Keratinocyte (primary cell): ENCODE measurements at regions not wholly inside any gene's neighbourhood (a gene's known extent, or its start where the extent isn't known, plus 50 kb on each side); places are given as distances from the start of the nearest gene placed in this dataset.

Source experiments
- EZH2 ChIP-seq: IDR thresholded peaks from one replicate; pipeline ENCODE4 v1.6.1; 2012; ENCODE audit warnings: inconsistent platforms, mild to moderate bottlenecking, low read length, moderate library complexity
- TF ChIP-seq, protein P1 (sequence below), 3 experiments: IDR thresholded peaks in 1 of 3; conservative IDR thresholded peaks in 1 of 3; optimal IDR thresholded peaks in 1 of 3; 2 replicates in 2 of 3; 3 replicates in 1 of 3; pipeline versions ENCODE3 to v1.5.1; 2011; ENCODE audit warnings: low read length in 3 of 3, mild to moderate bottlenecking in 3 of 3, moderate library complexity in 2 of 3, control low read depth in 1 of 3, inconsistent platforms in 1 of 3; ENCODE audit not compliant: insufficient read depth in 2 of 3; ENCODE audit errors: extremely low read depth in 1 of 3

DNA sequence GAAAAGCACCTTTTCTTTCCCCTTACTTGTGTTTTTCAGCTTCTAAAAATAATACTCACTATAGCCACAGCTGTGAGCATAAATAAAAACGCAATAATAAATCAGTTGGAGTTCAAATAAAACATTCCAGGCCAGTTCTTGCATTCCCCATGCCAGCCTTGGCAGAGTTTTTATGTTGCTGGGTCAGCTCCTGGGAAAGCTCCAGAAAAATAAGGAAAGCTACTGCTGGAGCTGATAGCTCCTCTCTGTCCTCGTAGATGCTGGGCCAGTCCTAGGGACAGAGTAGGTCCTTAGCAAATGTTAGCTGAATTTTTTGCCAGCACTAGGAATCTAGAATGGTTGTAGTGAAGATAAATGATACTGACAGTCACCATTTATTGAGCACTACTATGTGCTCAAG, 389.0 kb upstream of the SYNCRIP start:
- TF ChIP-seq, protein P1, sequence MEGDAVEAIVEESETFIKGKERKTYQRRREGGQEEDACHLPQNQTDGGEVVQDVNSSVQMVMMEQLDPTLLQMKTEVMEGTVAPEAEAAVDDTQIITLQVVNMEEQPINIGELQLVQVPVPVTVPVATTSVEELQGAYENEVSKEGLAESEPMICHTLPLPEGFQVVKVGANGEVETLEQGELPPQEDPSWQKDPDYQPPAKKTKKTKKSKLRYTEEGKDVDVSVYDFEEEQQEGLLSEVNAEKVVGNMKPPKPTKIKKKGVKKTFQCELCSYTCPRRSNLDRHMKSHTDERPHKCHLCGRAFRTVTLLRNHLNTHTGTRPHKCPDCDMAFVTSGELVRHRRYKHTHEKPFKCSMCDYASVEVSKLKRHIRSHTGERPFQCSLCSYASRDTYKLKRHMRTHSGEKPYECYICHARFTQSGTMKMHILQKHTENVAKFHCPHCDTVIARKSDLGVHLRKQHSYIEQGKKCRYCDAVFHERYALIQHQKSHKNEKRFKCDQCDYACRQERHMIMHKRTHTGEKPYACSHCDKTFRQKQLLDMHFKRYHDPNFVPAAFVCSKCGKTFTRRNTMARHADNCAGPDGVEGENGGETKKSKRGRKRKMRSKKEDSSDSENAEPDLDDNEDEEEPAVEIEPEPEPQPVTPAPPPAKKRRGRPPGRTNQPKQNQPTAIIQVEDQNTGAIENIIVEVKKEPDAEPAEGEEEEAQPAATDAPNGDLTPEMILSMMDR (optimal IDR thresholded peaks at IDR 0.05 in 1 of 3, IDR thresholded peaks at IDR 0.05 in 1 of 3, conservative IDR thresholded peaks at IDR 0.05 in 1 of 3; ENCODE audit: extremely low read depth in 1 of 3, insufficient read depth in 2 of 3, low read length in 3 of 3): no peak
- TF ChIP-seq EZH2: no peak
